ENCODE measurements at regions not wholly inside any gene's neighbourhood (a gene's known extent, or its start where the extent isn't known, plus 50 kb on each side); places are given as distances from the start of the nearest gene placed in this dataset.
A peak's percentile ranks its signal among the peaks of the same experiment; 100 is the strongest.

- DNase-seq (no peak), FAIRE-seq (no peak)
- Histone ChIP-seq H3K27me3 (ENCODE audit: control insufficient read depth in 3 of 3, insufficient read depth in 3 of 3, low read length in 3 of 3) (no peaks in the 10 kb centered on the region), H3K36me3 (ENCODE audit: control insufficient read depth in 3 of 3, insufficient read depth in 2 of 3, low read depth in 1 of 3, low read length in 3 of 3) (no peaks in the 10 kb centered on the region), H3K9me3 (ENCODE audit: control insufficient read depth in 2 of 2, insufficient read depth in 1 of 2, low read depth in 1 of 2, low read length in 1 of 2) (no peaks in the 10 kb centered on the region), H3K4me3 (ENCODE audit: low read depth in 1 of 3, low read length in 3 of 3) (no peak overlapping the region), H3K4me1 (ENCODE audit: control insufficient read depth in 3 of 3, insufficient read depth in 2 of 3, low read depth in 1 of 3, low read length in 2 of 3) (no peaks in the 10 kb centered on the region), H3K27ac (ENCODE audit: low read depth in 1 of 3, low read length in 2 of 3) (no peak overlapping the region)
- 37 to 46% (median 40%) methylated on average over 2 of the region's 2 CpGs for WGBS, 3 donors
These were observed 75.3 kb upstream of the SCEL start for GRCh38 chr13:77460195-77460594.

DNA sequence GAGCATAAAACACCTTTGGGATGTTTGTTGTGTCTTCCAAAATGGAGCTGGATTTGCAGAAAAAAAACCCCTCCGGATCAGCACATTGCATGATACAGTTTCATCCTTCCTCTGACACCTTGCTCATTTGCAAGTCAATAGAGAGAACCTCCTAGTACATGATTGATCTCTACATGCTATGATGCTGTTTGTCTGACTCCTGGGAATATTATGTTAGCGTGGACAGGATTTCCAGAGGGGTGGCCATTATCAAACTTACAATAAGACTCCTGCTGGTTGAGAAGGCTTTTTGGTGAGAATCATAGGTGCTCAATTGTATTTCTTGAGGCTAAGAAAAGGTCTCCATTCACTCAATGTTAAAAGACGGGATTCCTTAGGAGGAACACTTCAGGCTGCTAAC, 75.9 kb upstream of the SCEL start:
- Histone ChIP-seq H3K4me1 (ENCODE audit: control insufficient read depth in 3 of 3, insufficient read depth in 2 of 3, low read depth in 1 of 3, low read length in 2 of 3) (no peaks in the 10 kb centered on the region), H3K9me3 (ENCODE audit: control insufficient read depth in 2 of 2, insufficient read depth in 1 of 2, low read depth in 1 of 2, low read length in 1 of 2) (no peaks in the 10 kb centered on the region), H3K27me3 (ENCODE audit: control insufficient read depth in 3 of 3, insufficient read depth in 3 of 3, low read length in 3 of 3) (no peaks in the 10 kb centered on the region), H3K4me3 (ENCODE audit: low read depth in 1 of 3, low read length in 3 of 3) (no peak overlapping the region), H3K36me3 (ENCODE audit: control insufficient read depth in 3 of 3, insufficient read depth in 2 of 3, low read depth in 1 of 3, low read length in 3 of 3) (no peaks in the 10 kb centered on the region), H3K27ac (ENCODE audit: low read depth in 1 of 3, low read length in 2 of 3) (no peak overlapping the region)
- 68 to 80% (median 80%) methylated on average over 3 of the region's 3 CpGs for WGBS, 3 donors
- DNase-seq (no peak), FAIRE-seq (no peak)

- WGBS, 3 donors: 15 to 38% (median 28%) methylated on average over 1 of the region's 1 CpG
- Histone ChIP-seq H3K4me3 (ENCODE audit: low read depth in 1 of 3, low read length in 3 of 3) (no peak overlapping the region), H3K9me3 (ENCODE audit: control insufficient read depth in 2 of 2, insufficient read depth in 1 of 2, low read depth in 1 of 2, low read length in 1 of 2) (no peaks in the 10 kb centered on the region), H3K27ac (ENCODE audit: low read depth in 1 of 3, low read length in 2 of 3) (no peak overlapping the region), H3K27me3 (ENCODE audit: control insufficient read depth in 3 of 3, insufficient read depth in 3 of 3, low read length in 3 of 3) (no peaks in the 10 kb centered on the region), H3K4me1 (ENCODE audit: control insufficient read depth in 3 of 3, insufficient read depth in 2 of 3, low read depth in 1 of 3, low read length in 2 of 3) (no peaks in the 10 kb centered on the region), H3K36me3 (ENCODE audit: control insufficient read depth in 3 of 3, insufficient read depth in 2 of 3, low read depth in 1 of 3, low read length in 3 of 3) (no peaks in the 10 kb centered on the region)
- no peak for DNase-seq
- no peak for FAIRE-seq
These were observed 76.8 kb upstream of the SCEL start for GRCh38 chr13:77458736-77459135.

GRCh38 chr13:77457966-77458365, 77.5 kb upstream of the SCEL start:
- Histone ChIP-seq H3K27ac (ENCODE audit: low read depth in 1 of 3, low read length in 2 of 3) (no peak overlapping the region), H3K4me1 (ENCODE audit: control insufficient read depth in 3 of 3, insufficient read depth in 2 of 3, low read depth in 1 of 3, low read length in 2 of 3) (no peaks in the 10 kb centered on the region), H3K4me3 (ENCODE audit: low read depth in 1 of 3, low read length in 3 of 3) (no peak overlapping the region), H3K36me3 (ENCODE audit: control insufficient read depth in 3 of 3, insufficient read depth in 2 of 3, low read depth in 1 of 3, low read length in 3 of 3) (no peaks in the 10 kb centered on the region), H3K27me3 (ENCODE audit: control insufficient read depth in 3 of 3, insufficient read depth in 3 of 3, low read length in 3 of 3) (no peaks in the 10 kb centered on the region), H3K9me3 (ENCODE audit: control insufficient read depth in 2 of 2, insufficient read depth in 1 of 2, low read depth in 1 of 2, low read length in 1 of 2) (no peaks in the 10 kb centered on the region)
- FAIRE-seq (no peak), DNase-seq (no peak)
- WGBS, 3 donors: 21 to 53% (median 37%) methylated on average over 3 of the region's 3 CpGs

DNA sequence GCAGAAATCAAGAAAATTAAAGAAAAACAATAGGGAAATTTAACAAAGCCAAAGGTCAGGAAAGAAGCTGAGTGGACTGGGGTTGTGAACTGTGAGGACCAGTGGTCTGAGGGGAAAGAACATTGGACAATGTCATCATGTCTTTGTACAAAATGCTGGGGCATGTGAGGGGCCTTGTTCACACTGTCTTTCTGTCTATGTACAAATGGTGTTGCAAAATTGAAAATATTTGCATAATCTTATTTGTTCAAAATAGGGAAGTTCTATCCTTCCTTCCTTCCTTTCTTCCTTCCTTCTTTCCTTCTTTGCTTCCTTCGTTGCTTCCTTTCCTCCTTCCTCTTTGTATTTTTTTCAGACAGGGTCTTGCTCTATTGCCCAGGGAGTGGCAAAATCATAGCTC, 79.2 kb upstream of the SCEL start:
- FAIRE-seq (no peak), DNase-seq (no peak)
- H3K36me3 ChIP-seq (ENCODE audit: control insufficient read depth in 3 of 3, insufficient read depth in 2 of 3, low read depth in 1 of 3, low read length in 3 of 3): no peaks in the 10 kb centered on the region
- no peaks in the 10 kb centered on the region for H3K4me1 ChIP-seq (ENCODE audit: control insufficient read depth in 3 of 3, insufficient read depth in 2 of 3, low read depth in 1 of 3, low read length in 2 of 3)
- no peak overlapping the region for H3K4me3 ChIP-seq (ENCODE audit: low read depth in 1 of 3, low read length in 3 of 3)
- no peaks in the 10 kb centered on the region for H3K27me3 ChIP-seq (ENCODE audit: control insufficient read depth in 3 of 3, insufficient read depth in 3 of 3, low read length in 3 of 3)
- no peak overlapping the region for H3K27ac ChIP-seq (ENCODE audit: low read depth in 1 of 3, low read length in 2 of 3)
- H3K9me3 ChIP-seq (ENCODE audit: control insufficient read depth in 2 of 2, insufficient read depth in 1 of 2, low read depth in 1 of 2, low read length in 1 of 2): no peaks in the 10 kb centered on the region
- 0 to 58% (median 50%) methylated on average over 1 of the region's 1 CpG for WGBS, 3 donors

GRCh38 chr13:77449265-77449664, 86.2 kb upstream of the SCEL start:
- H3K4me3 ChIP-seq (ENCODE audit: low read depth in 1 of 3, low read length in 3 of 3): no peak overlapping the region
- H3K4me1 ChIP-seq (ENCODE audit: control insufficient read depth in 3 of 3, insufficient read depth in 2 of 3, low read depth in 1 of 3, low read length in 2 of 3): no peaks in the 10 kb centered on the region
- 49 to 69% (median 65%) methylated on average over 2 of the region's 2 CpGs for WGBS, 3 donors
- H3K9me3 ChIP-seq (ENCODE audit: control insufficient read depth in 2 of 2, insufficient read depth in 1 of 2, low read depth in 1 of 2, low read length in 1 of 2): no peaks in the 10 kb centered on the region
- no peak overlapping the region for H3K27ac ChIP-seq (ENCODE audit: low read depth in 1 of 3, low read length in 2 of 3)
- DNase-seq (no peak), FAIRE-seq (no peak)
- H3K27me3 ChIP-seq (ENCODE audit: control insufficient read depth in 3 of 3, insufficient read depth in 3 of 3, low read length in 3 of 3): no peaks in the 10 kb centered on the region
- H3K36me3 ChIP-seq (ENCODE audit: control insufficient read depth in 3 of 3, insufficient read depth in 2 of 3, low read depth in 1 of 3, low read length in 3 of 3): no peaks in the 10 kb centered on the region

DNA sequence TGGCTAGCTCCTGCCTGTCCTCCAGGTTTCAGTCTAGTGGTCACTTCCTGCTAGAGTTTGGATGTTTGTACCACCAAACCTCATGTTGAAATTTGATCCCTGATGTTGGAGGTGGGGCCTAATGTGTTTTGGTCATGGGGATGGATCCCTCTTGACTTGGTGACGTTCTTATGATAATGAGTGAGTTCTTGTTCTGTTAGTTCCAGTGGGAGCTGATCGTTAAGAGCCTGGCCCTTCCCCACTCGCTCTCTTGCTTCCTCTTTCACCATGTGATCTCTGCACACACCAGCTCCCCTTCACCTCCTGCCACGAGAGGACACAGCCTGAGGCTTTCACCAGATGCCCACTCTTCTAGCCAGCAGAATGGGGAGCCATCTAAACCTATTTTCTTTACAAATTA, 86.8 kb upstream of the SCEL start:
- Histone ChIP-seq H3K4me3 (ENCODE audit: low read depth in 1 of 3, low read length in 3 of 3) (no peak overlapping the region), H3K9me3 (ENCODE audit: control insufficient read depth in 2 of 2, insufficient read depth in 1 of 2, low read depth in 1 of 2, low read length in 1 of 2) (no peaks in the 10 kb centered on the region), H3K27ac (ENCODE audit: low read depth in 1 of 3, low read length in 2 of 3) (no peak overlapping the region), H3K36me3 (ENCODE audit: control insufficient read depth in 3 of 3, insufficient read depth in 2 of 3, low read depth in 1 of 3, low read length in 3 of 3) (no peaks in the 10 kb centered on the region), H3K4me1 (ENCODE audit: control insufficient read depth in 3 of 3, insufficient read depth in 2 of 3, low read depth in 1 of 3, low read length in 2 of 3) (no peaks in the 10 kb centered on the region), H3K27me3 (ENCODE audit: control insufficient read depth in 3 of 3, insufficient read depth in 3 of 3, low read length in 3 of 3) (no peaks in the 10 kb centered on the region)
- no peak for DNase-seq
- 48 to 58% (median 52%) methylated on average over 4 of the region's 4 CpGs for WGBS, 3 donors
- no peak for FAIRE-seq

DNA sequence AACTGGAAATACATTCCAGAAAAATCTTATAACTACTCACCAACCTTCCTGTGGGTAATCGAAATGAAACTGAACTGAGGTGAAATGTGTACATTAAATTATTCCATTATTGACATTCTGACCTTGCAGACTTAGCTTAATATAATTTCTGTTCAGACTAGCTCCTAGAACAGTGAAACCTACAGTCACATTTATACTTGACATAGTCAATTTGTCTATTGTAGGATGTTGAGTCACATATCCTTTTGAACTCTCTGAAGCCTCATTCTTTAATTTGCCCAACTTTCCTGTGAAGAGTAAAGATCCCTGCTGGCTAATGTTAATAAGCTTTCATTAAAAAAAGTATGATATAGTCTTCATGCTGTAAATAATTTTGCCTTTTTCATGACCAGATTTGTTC, 92.0 kb upstream of the SCEL start:
- WGBS, 3 donors: 66 to 80% (median 71%) methylated on average over 1 of the region's 1 CpG
- no peaks in the 10 kb centered on the region for H3K4me1 ChIP-seq (ENCODE audit: control insufficient read depth in 3 of 3, insufficient read depth in 2 of 3, low read depth in 1 of 3, low read length in 2 of 3)
- no peak overlapping the region for H3K27ac ChIP-seq (ENCODE audit: low read depth in 1 of 3, low read length in 2 of 3)
- FAIRE-seq: no peak
- DNase-seq: no peak
- no peaks in the 10 kb centered on the region for H3K27me3 ChIP-seq (ENCODE audit: control insufficient read depth in 3 of 3, insufficient read depth in 3 of 3, low read length in 3 of 3)
- no peaks in the 10 kb centered on the region for H3K9me3 ChIP-seq (ENCODE audit: control insufficient read depth in 2 of 2, insufficient read depth in 1 of 2, low read depth in 1 of 2, low read length in 1 of 2)
- no peak overlapping the region for H3K4me3 ChIP-seq (ENCODE audit: low read depth in 1 of 3, low read length in 3 of 3)
- no peaks in the 10 kb centered on the region for H3K36me3 ChIP-seq (ENCODE audit: control insufficient read depth in 3 of 3, insufficient read depth in 2 of 3, low read depth in 1 of 3, low read length in 3 of 3)

- H3K36me3 ChIP-seq (ENCODE audit: control insufficient read depth in 3 of 3, insufficient read depth in 2 of 3, low read depth in 1 of 3, low read length in 3 of 3): no peaks in the 10 kb centered on the region
- no peaks in the 10 kb centered on the region for H3K27me3 ChIP-seq (ENCODE audit: control insufficient read depth in 3 of 3, insufficient read depth in 3 of 3, low read length in 3 of 3)
- DNase-seq: peak; percentile 4 to 5
- no peak for FAIRE-seq
- H3K4me3 ChIP-seq (ENCODE audit: low read depth in 1 of 3, low read length in 3 of 3): no peak overlapping the region
- H3K9me3 ChIP-seq (ENCODE audit: control insufficient read depth in 2 of 2, insufficient read depth in 1 of 2, low read depth in 1 of 2, low read length in 1 of 2): no peaks in the 10 kb centered on the region
- WGBS, 3 donors: 22 to 66% (median 54%) methylated on average over 2 of the region's 2 CpGs
- H3K27ac ChIP-seq (ENCODE audit: low read depth in 1 of 3, low read length in 2 of 3): no peak overlapping the region
- no peaks in the 10 kb centered on the region for H3K4me1 ChIP-seq (ENCODE audit: control insufficient read depth in 3 of 3, insufficient read depth in 2 of 3, low read depth in 1 of 3, low read length in 2 of 3)
These were observed 98.2 kb upstream of the SCEL start for GRCh38 chr13:77437267-77437666.

Data from small intestine (tissue), 7 donors.